ENCODE measurements at regions not wholly inside any gene's neighbourhood (a gene's known extent, or its start where the extent isn't known, plus 50 kb on each side); places are given as distances from the start of the nearest gene placed in this dataset.
"Not testable (repeated sequence)": the region's sequence is repeated elsewhere in the genome, so short reads cannot be mapped to it uniquely, and the experiment has no call there.

DNA sequence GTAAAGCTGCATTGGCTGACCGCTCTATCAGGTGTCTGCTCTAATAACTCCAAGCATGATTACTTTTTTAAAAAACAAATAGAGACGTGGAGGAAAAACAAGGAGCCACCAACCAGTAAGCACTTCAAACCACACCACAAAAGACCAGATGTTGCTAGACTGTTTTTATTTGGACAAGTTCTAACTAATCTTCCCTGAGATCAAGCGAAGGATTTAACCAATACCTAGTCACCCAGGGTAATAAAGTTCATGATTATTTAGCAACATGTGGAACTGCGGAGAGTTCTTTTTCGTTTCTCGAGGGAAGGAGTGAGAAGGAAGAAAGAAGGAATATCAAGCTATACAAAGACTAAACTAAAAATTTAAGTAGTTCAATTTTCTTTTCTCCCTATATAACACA lies 288.1 kb downstream of the DUSP6 start:
- no peak for DNase-seq (ENCODE audit: low read depth)
- no peaks in the 10 kb centered on the region for H3K27me3 ChIP-seq (ENCODE audit: control insufficient read depth, insufficient read depth, low read length)
- no peak for TF ChIP-seq CTCF (IDR thresholded peaks at IDR 0.05; ENCODE audit: insufficient read depth, low read length, poor library complexity, severe bottlenecking)
- no peaks in the 10 kb centered on the region for H3K36me3 ChIP-seq (ENCODE audit: control insufficient read depth, insufficient read depth, low read length)
- no peak overlapping the region for H3K4me3 ChIP-seq (ENCODE audit: low read depth, low read length)

GRCh38 chr12:89062996-89063395 lies 289.3 kb downstream of the DUSP6 start:
- Histone ChIP-seq H3K36me3 (ENCODE audit: control insufficient read depth, insufficient read depth, low read length) (no peaks in the 10 kb centered on the region), H3K4me3 (ENCODE audit: low read depth, low read length) (no peak overlapping the region), H3K27me3 (ENCODE audit: control insufficient read depth, insufficient read depth, low read length) (no peaks in the 10 kb centered on the region)
- no peak for TF ChIP-seq CTCF (IDR thresholded peaks at IDR 0.05; ENCODE audit: insufficient read depth, low read length, poor library complexity, severe bottlenecking)
- DNase-seq (ENCODE audit: low read depth): peak; percentile 28

- H3K27me3 ChIP-seq (ENCODE audit: control insufficient read depth, insufficient read depth, low read length): no peaks in the 10 kb centered on the region
- DNase-seq (ENCODE audit: low read depth): no peak
- H3K36me3 ChIP-seq (ENCODE audit: control insufficient read depth, insufficient read depth, low read length): no peaks in the 10 kb centered on the region
- no peak overlapping the region for H3K4me3 ChIP-seq (ENCODE audit: low read depth, low read length)
- TF ChIP-seq CTCF (IDR thresholded peaks at IDR 0.05; ENCODE audit: insufficient read depth, low read length, poor library complexity, severe bottlenecking): no peak
Measured at GRCh38 chr12:89059721-89060541, 292.4 kb downstream of the DUSP6 start.

DNA sequence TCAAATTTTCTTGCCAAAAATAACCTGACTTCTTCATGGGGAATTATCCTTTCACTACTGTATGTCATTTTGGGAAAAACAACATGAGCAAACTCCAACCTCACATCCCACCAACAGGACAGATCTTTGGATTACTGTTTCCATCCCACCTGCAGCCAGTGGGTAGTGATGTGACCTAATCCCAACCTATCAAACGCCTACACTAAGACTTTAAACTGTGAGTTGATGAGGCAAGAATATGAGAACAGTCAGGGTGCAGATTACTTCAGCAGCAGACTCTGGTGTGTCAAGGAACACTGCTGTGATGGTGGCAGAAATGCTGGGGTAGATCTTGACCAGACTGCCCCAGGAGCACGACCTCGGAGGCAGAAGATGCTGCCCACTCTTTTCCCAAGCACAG lies 293.2 kb downstream of the DUSP6 start:
- no peak overlapping the region for H3K4me3 ChIP-seq (ENCODE audit: low read depth, low read length)
- no peaks in the 10 kb centered on the region for H3K36me3 ChIP-seq (ENCODE audit: control insufficient read depth, insufficient read depth, low read length)
- H3K27me3 ChIP-seq (ENCODE audit: control insufficient read depth, insufficient read depth, low read length): no peaks in the 10 kb centered on the region
- DNase-seq (ENCODE audit: low read depth): no peak
- TF ChIP-seq CTCF (IDR thresholded peaks at IDR 0.05; ENCODE audit: insufficient read depth, low read length, poor library complexity, severe bottlenecking): no peak

- TF ChIP-seq CTCF (IDR thresholded peaks at IDR 0.05; ENCODE audit: insufficient read depth, low read length, poor library complexity, severe bottlenecking): no peak
- no peaks in the 10 kb centered on the region for H3K27me3 ChIP-seq (ENCODE audit: control insufficient read depth, insufficient read depth, low read length)
- no peaks in the 10 kb centered on the region for H3K36me3 ChIP-seq (ENCODE audit: control insufficient read depth, insufficient read depth, low read length)
- no peak for DNase-seq (ENCODE audit: low read depth)
- no peak overlapping the region for H3K4me3 ChIP-seq (ENCODE audit: low read depth, low read length)
Measured at GRCh38 chr12:89058402-89058801, 293.9 kb downstream of the DUSP6 start.

DNA sequence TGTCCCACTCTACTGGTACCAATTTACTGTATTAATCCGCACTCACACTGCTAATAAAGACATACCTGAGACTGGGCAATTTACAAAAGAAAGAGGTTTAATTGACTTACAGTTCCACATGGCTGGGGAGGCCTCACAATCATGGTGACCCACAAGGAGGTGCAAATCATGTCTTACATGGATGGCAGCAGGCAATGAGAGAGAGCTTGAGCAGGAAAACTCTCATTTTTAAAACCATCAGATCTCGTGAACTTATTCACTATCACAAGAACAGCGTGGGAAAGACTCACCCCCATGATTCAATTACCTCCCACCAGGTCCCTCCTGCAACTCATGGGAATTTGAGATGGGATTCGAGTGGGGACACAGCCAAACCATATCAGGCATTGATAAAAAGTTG lies 298.5 kb downstream of the DUSP6 start:
- H3K36me3 ChIP-seq (ENCODE audit: control insufficient read depth, insufficient read depth, low read length); DNase-seq (ENCODE audit: low read depth): not testable (repeated sequence)

More for the DNA sequence above, 298.5 kb downstream of the DUSP6 start:
- not testable (repeated sequence) for H3K27me3 ChIP-seq (ENCODE audit: control insufficient read depth, insufficient read depth, low read length); H3K4me3 ChIP-seq (ENCODE audit: low read depth, low read length)

Data from kidney epithelial cell (primary cell).